Endodermal cell (in vitro differentiated cells): ENCODE measurements at regions not wholly inside any gene's neighbourhood (a gene's known extent, or its start where the extent isn't known, plus 50 kb on each side); places are given as distances from the start of the nearest gene placed in this dataset.
"Not testable (repeated sequence)": the region's sequence is repeated elsewhere in the genome, so short reads cannot be mapped to it uniquely, and the experiment has no call there.

Experiments
- DNase-seq: peaks from one replicate; pipeline ENCODE4 v3.0.0-alpha.2; 2017
- H3K27ac ChIP-seq: 2 replicates; pipeline ENCODE4 v1.5.1; 2013; ENCODE audit warnings: mild to moderate bottlenecking, low read depth, low read length, moderate library complexity
- H3K27me3 ChIP-seq: 2 replicates; pipeline ENCODE4 v1.6.1; 2013; ENCODE audit warnings: mild to moderate bottlenecking, low read length, moderate library complexity; ENCODE audit not compliant: insufficient read depth, control insufficient read depth, poor library complexity, severe bottlenecking
- H3K36me3 ChIP-seq: 2 replicates; pipeline ENCODE4 v1.7.0; 2013; ENCODE audit warnings: mild to moderate bottlenecking, low read length, moderate library complexity; ENCODE audit not compliant: control insufficient read depth, insufficient read depth
- H3K4me1 ChIP-seq: one replicate; pipeline ENCODE4 v1.7.0; 2013; ENCODE audit warnings: low read length; ENCODE audit not compliant: control insufficient read depth, insufficient read depth
- H3K4me3 ChIP-seq: 2 replicates; pipeline ENCODE4 v1.5.1; 2013; ENCODE audit warnings: mild to moderate bottlenecking, low read length, moderate library complexity
- H3K9ac ChIP-seq: 2 replicates; pipeline ENCODE4 v1.6.1; 2013; ENCODE audit warnings: mild to moderate bottlenecking, low read length, moderate library complexity; ENCODE audit not compliant: poor library complexity, severe bottlenecking; ENCODE audit errors: extremely low read depth
- H3K9me3 ChIP-seq: 2 replicates; pipeline ENCODE4 v1.6.1; 2013; ENCODE audit warnings: mild to moderate bottlenecking, low read length, moderate library complexity; ENCODE audit not compliant: control insufficient read depth
- H3K27ac Mint-ChIP-seq: 2 replicates; pipeline ENCODE4 v1.8.0; 2020; ENCODE audit warnings: mixed read lengths
- H3K27me3 Mint-ChIP-seq: 2 replicates; pipeline ENCODE4 v1.8.0; 2021; ENCODE audit warnings: mild to moderate bottlenecking, mixed read lengths; ENCODE audit not compliant: insufficient read depth
- H3K36me3 Mint-ChIP-seq: 2 replicates; pipeline ENCODE4 v1.8.0; 2020; ENCODE audit warnings: low read depth, mixed read lengths
- H3K4me1 Mint-ChIP-seq: 2 replicates; pipeline ENCODE4 v1.8.0; 2020; ENCODE audit warnings: mixed read lengths
- H3K4me3 Mint-ChIP-seq: 2 replicates; pipeline ENCODE4 v1.8.0; 2020; ENCODE audit warnings: mild to moderate bottlenecking, moderate library complexity, mixed read lengths
- H3K9me3 Mint-ChIP-seq: 2 replicates; pipeline ENCODE4 v1.8.0; 2020; ENCODE audit warnings: mild to moderate bottlenecking, mixed read lengths
- CTCF ChIP-seq: fragments of 200-600 bp; sonication (generic); conservative IDR thresholded peaks from 2 replicates; pipeline ENCODE4 v1.5.0; 2021; ENCODE audit warnings: antibody characterized with exemption, mild to moderate bottlenecking
- WGBS, 2 experiments: methylation state at CpG; one replicate each; pipeline versions ENCODE4 v1.1.5 to v1.1.7; 2013; ENCODE audit warnings: missing lambda C conversion rate in 2 of 2, mixed read lengths in 1 of 2; ENCODE audit not compliant: insufficient coverage in 1 of 2, insufficient read length in 1 of 2; 5-methylcytosine and 5-hydroxymethylcytosine counted together

DNA sequence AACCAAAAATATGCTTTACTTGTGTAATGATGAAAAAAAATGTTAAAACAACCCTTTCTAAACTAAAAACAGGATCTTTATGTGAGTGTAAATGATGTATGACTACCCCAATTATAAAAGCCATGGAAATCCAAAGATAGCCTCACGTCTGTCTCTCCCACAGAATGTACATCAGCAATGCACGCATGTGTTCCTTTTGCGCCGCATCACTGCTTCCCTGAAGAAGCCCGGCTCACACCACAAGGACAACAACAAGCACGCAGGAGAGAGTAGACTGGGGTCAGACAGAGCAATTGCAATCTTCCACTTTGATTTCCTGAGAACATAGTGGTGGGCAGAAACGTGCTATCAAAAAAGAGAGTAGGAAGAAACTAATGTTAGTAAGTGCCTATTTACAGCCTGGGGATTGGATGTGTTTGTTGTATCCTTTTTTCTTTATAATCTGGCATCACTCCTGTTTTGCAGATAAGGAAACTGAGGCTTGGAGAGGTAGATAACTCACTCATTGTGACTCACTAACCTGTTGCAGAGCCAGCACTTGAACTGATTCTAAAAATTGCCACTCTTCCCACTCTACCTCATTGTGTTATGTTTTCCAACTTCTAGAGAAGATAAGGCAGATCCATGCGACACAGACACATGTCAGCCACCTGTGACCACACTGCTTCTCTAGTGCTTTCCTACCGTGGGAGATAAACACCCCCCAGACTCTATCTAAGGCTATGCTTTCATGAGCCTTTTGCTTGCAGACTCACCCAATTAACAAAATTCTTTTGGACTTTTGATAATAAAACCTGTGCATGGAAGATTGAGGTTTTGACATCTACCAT is 60.1 kb downstream of the MAP10 start:
- no peak overlapping the region for H3K4me3 ChIP-seq
- no peak overlapping the region for H3K27ac Mint-ChIP-seq
- no peak overlapping the region for H3K4me3 Mint-ChIP-seq
- no peaks in the 10 kb centered on the region for H3K4me1 ChIP-seq
- H3K9me3 ChIP-seq: no peaks in the 10 kb centered on the region
- DNase-seq: no peak
- no peaks in the 10 kb centered on the region for H3K27me3 ChIP-seq
- no peak for TF ChIP-seq CTCF
- H3K4me1 Mint-ChIP-seq: no peaks in the 10 kb centered on the region
- H3K27me3 Mint-ChIP-seq: peaks cover 5% of the 10 kb centered on the region
- no peaks in the 10 kb centered on the region for H3K36me3 ChIP-seq
- H3K36me3 Mint-ChIP-seq: no peaks in the 10 kb centered on the region
- H3K9ac ChIP-seq: no peak overlapping the region
- WGBS, 2 experiments: 94 to 95% methylated on average over 7 to 9 of the region's 9 CpGs
- no peak overlapping the region for H3K27ac ChIP-seq
- H3K9me3 Mint-ChIP-seq: no peaks in the 10 kb centered on the region

DNA sequence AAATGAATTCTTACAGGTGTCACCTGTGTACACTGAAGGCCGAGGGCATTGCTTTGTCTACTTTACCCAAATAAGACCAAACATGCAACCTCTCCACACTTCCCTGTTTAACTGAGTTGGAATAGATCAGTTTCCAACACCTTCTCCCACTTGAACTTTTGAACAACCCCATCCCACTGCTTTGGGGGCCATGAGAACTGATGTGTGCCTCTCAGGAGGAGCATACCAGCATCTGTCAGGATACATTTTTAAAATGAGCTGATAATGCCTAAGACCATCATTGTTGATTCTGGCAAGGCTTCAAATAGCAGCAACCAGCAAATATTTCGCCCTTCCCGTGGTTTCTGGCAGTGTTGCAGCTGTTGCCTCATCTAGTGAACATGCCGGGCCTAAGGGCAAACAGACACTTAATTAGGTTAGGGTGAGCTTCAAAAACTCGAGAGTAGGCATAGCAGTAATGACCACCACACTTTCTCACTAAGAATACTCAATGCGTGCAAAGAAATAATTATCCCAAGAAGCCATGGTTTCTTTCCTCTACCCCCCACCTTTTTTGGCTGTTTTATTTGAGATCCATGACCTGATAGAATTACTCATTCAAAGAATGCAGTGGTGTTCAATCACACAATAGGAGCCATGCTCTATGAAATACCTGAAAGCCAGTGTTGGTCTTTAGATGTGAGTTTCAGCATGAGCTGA is 63.7 kb downstream of the MAP10 start:
- Histone ChIP-seq H3K27ac (no peak overlapping the region), H3K9me3 (no peaks in the 10 kb centered on the region), H3K36me3 (no peaks in the 10 kb centered on the region), H3K27me3 (no peaks in the 10 kb centered on the region), H3K9ac (no peak overlapping the region), H3K4me1 (no peaks in the 10 kb centered on the region), H3K4me3 (no peak overlapping the region)
- TF ChIP-seq CTCF: no peak
- no peak overlapping the region for H3K27ac Mint-ChIP-seq
- 92 to 98% methylated on average over 5 to 6 of the region's 6 CpGs for WGBS, 2 experiments
- H3K27me3 Mint-ChIP-seq: peaks cover 5% of the 10 kb centered on the region
- H3K4me3 Mint-ChIP-seq: no peak overlapping the region
- no peaks in the 10 kb centered on the region for H3K4me1 Mint-ChIP-seq
- no peaks in the 10 kb centered on the region for H3K36me3 Mint-ChIP-seq
- no peaks in the 10 kb centered on the region for H3K9me3 Mint-ChIP-seq
- no peak for DNase-seq

DNA sequence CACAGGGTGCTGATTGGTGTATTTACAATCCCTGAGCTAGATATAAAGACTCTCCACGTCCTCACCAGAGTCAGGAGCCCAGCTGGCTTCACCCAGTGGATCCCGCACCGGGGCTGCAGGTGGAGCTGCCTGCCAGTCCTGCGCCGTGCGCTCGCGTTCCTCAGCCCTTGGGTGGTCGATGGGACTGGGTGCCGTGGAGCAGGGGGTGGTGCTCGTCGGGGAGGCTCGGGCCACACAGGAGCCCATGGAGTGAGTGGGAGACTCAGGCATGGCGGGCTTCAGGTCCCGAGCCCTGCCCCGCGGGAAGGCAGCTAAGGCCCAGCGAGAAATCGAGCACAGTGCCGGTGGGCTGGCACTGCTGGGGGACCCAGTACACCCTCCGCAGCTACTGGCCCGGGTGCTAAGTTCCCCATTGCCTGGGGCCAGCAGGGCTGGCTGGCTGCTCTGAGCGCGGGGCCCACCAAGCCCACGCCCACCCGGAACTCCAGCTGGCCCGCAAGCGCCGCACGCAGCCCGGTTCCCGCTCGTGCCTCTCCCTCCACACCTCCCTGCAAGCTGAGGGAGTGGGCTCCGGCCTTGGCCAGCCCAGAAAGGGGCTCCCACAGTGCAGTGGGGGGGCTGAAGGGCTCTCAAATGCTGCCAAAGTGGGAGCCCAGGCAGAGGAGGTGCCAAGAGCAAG is 66.2 kb downstream of the MAP10 start:
- not testable (repeated sequence) for DNase-seq, H3K36me3 ChIP-seq, H3K27me3 Mint-ChIP-seq, H3K9me3 ChIP-seq, H3K36me3 Mint-ChIP-seq, H3K27me3 ChIP-seq, H3K4me1 Mint-ChIP-seq, H3K27ac Mint-ChIP-seq, H3K9ac ChIP-seq, H3K9me3 Mint-ChIP-seq, H3K4me1 ChIP-seq, H3K4me3 Mint-ChIP-seq, H3K4me3 ChIP-seq, H3K27ac ChIP-seq
- 77 to 94% methylated on average over 7 to 29 of the region's 34 CpGs for WGBS, 2 experiments
